Sigmoid colon (tissue), 6 donors: ENCODE measurements at regions not wholly inside any gene's neighbourhood (a gene's known extent, or its start where the extent isn't known, plus 50 kb on each side); places are given as distances from the start of the nearest gene placed in this dataset.

ENCODE experiments used
- DNase-seq: peaks from one replicate; pipeline ENCODE4 v3.0.0-alpha.2; 2019
- H3K27ac ChIP-seq, 4 donors: fragments of 200-600 bp; sonication (generic); one replicate each; pipeline ENCODE4 v1.5.1; 2016 to 2019; ENCODE audit warnings: mild to moderate bottlenecking in 1 of 4
- H3K27me3 ChIP-seq, 3 donors: fragments of 200-600 bp; sonication (generic); one replicate each; pipeline ENCODE4 v1.5.1; 2019; ENCODE audit warnings: mild to moderate bottlenecking in 1 of 3
- H3K36me3 ChIP-seq, 4 donors: fragments of 200-600 bp; sonication (generic); one replicate each; pipeline ENCODE4 v1.5.1; 2016 to 2019
- H3K4me1 ChIP-seq, 4 donors: fragments of 200-600 bp; sonication (generic); one replicate each; pipeline ENCODE4 v1.5.1; 2017 to 2019
- H3K4me3 ChIP-seq, 4 donors: fragments of 200-600 bp; sonication (generic); one replicate each; pipeline ENCODE4 v1.5.1; 2017 to 2019; ENCODE audit warnings: mild to moderate bottlenecking in 2 of 4, moderate library complexity in 1 of 4
- H3K9me3 ChIP-seq, 4 donors: fragments of 200-600 bp in 3 of 4; sonication (generic) in 3 of 4; one replicate each; pipeline versions ENCODE4 v1.5.1 to v1.6.1; 2013 to 2019
- CTCF ChIP-seq, 4 experiments: fragments of 450-650 bp in 3 of 4; fragments of 200-600 bp in 1 of 4; IDR thresholded peaks; one replicate each; pipeline ENCODE4 v1.5.1; 2016 to 2019; ENCODE audit warnings: antibody characterized with exemption in 4 of 4, mild to moderate bottlenecking in 3 of 4, moderate library complexity in 2 of 4
- EP300 ChIP-seq, 4 donors: sonication (generic); formaldehyde crosslinking; IDR thresholded peaks; one replicate each; pipeline ENCODE4 v1.6.1; 2017; ENCODE audit warnings: antibody characterized with exemption in 4 of 4
- POLR2A ChIP-seq, 2 donors: fragments of 450-650 bp; IDR thresholded peaks; one replicate each; pipeline ENCODE4 v1.6.1; 2016; ENCODE audit warnings: antibody characterized with exemption in 2 of 2, mild to moderate bottlenecking in 2 of 2, moderate library complexity in 2 of 2
- POLR2AphosphoS5 ChIP-seq, 4 donors: sonication (generic); formaldehyde crosslinking; IDR thresholded peaks; one replicate each; pipeline ENCODE4 v1.6.1; 2017; ENCODE audit warnings: antibody characterized with exemption in 4 of 4
- WGBS, 2 donors: extraction: QIAGEN DNeasy Blood & Tissue Kit; methylation state at CpG; one replicate each; pipeline ENCODE4 v1.1.7; 2013; 5-methylcytosine and 5-hydroxymethylcytosine counted together
- intact Hi-C: fragments of 100-400 bp; cut with DNase I; formaldehyde crosslinking; loops from one replicate; pipeline ENCODE4 v1.15.1; 2023
- donor health status: healthy with polysubstance abuse.
- donor health status: healthy.

- no peak for TF ChIP-seq POLR2AphosphoS5 (IDR thresholded peaks at IDR 0.05)
- TF ChIP-seq CTCF (IDR thresholded peaks at IDR 0.05), result no peak
- TF ChIP-seq EP300 (IDR thresholded peaks at IDR 0.05), result no peak
- TF ChIP-seq POLR2A (IDR thresholded peaks at IDR 0.05), result no peak
- Histone ChIP-seq H3K36me3 (no peaks in the 10 kb centered on the region), H3K4me1 (no peaks in the 10 kb centered on the region), H3K9me3 (peaks cover 0 to 14% (median 0%) of the 10 kb centered on the region in 4 donors), H3K4me3 (no peak overlapping the region), H3K27me3 (no peaks in the 10 kb centered on the region), H3K27ac (no peak overlapping the region)
- intact Hi-C loops, result no loop called here
- 75 to 78% methylated on average over 10 of the region's 10 CpGs for WGBS, 2 donors
- DNase-seq, result no peak
These were observed 580.2 kb downstream of the KCNJ18 start for GRCh38 chr17:22272363-22273146.

- intact Hi-C loops, result no loop called here
- H3K27ac ChIP-seq, result no peak overlapping the region
These were observed 581.0 kb downstream of the KCNJ18 start for GRCh38 chr17:22273308-22273707.

GRCh38 chr17:22277595-22277994, 585.3 kb downstream of the KCNJ18 start:
- H3K36me3 ChIP-seq, result no peaks in the 10 kb centered on the region
- no peak for TF ChIP-seq CTCF (IDR thresholded peaks at IDR 0.05)
- TF ChIP-seq EP300 (IDR thresholded peaks at IDR 0.05), result no peak
- no peaks in the 10 kb centered on the region for H3K4me1 ChIP-seq
- 56 to 68% methylated on average over 3 of the region's 3 CpGs for WGBS, 2 donors
- intact Hi-C loops, result no loop called here
- peaks cover 0 to 5% (median 0%) of the 10 kb centered on the region in 4 donors for H3K9me3 ChIP-seq
- H3K27ac ChIP-seq, result no peak overlapping the region
- H3K4me3 ChIP-seq, result no peak overlapping the region
- DNase-seq, result no peak
- H3K27me3 ChIP-seq, result no peaks in the 10 kb centered on the region

More at GRCh38 chr17:22273308-22273707, 581.0 kb downstream of the KCNJ18 start:
- Histone ChIP-seq H3K4me1 (no peaks in the 10 kb centered on the region), H3K27me3 (no peaks in the 10 kb centered on the region), H3K9me3 (peaks cover 0 to 12% (median 0%) of the 10 kb centered on the region in 4 donors), H3K36me3 (no peaks in the 10 kb centered on the region), H3K4me3 (no peak overlapping the region)
- TF ChIP-seq CTCF (IDR thresholded peaks at IDR 0.05) (no peak), POLR2A (IDR thresholded peaks at IDR 0.05) (no peak), POLR2AphosphoS5 (IDR thresholded peaks at IDR 0.05) (no peak), EP300 (IDR thresholded peaks at IDR 0.05) (no peak)
- WGBS, 2 donors, result 75% methylated on average over 2 of the region's 2 CpGs
- no peak for DNase-seq

- Histone ChIP-seq H3K36me3 (no peaks in the 10 kb centered on the region), H3K4me3 (no peak overlapping the region), H3K4me1 (no peaks in the 10 kb centered on the region), H3K27me3 (no peaks in the 10 kb centered on the region), H3K9me3 (peaks cover 0 to 2% (median 0%) of the 10 kb centered on the region in 4 donors), H3K27ac (no peak overlapping the region)
- peak; percentile 59 for DNase-seq
- TF ChIP-seq POLR2AphosphoS5 (IDR thresholded peaks at IDR 0.05), result no peak
- no peak for TF ChIP-seq POLR2A (IDR thresholded peaks at IDR 0.05)
- no peak for TF ChIP-seq EP300 (IDR thresholded peaks at IDR 0.05)
- TF ChIP-seq CTCF (IDR thresholded peaks at IDR 0.05), result no peak
- intact Hi-C loops, result no loop called here
- 88 to 89% methylated on average over 35 of the region's 35 CpGs for WGBS, 2 donors
These were observed 586.3 kb downstream of the KCNJ18 start for GRCh38 chr17:22278302-22279275.
